Neural progenitor cell (in vitro differentiated cells): ENCODE measurements at regions not wholly inside any gene's neighbourhood (a gene's known extent, or its start where the extent isn't known, plus 50 kb on each side); places are given as distances from the start of the nearest gene placed in this dataset.

Experiments used
- DNase-seq: peaks from one replicate; pipeline ENCODE4 v3.0.0-alpha.2; 2016; ENCODE audit warnings: low spot score
- H2AFZ ChIP-seq: fragments of 200-600 bp; sonication (generic); replicated peaks from 2 replicates; pipeline ENCODE4 v1.6.1; 2016; ENCODE audit warnings: antibody characterized with exemption
- H3F3A ChIP-seq: fragments of 200-600 bp; sonication (generic); 2 replicates; pipeline ENCODE4 v1.6.1; 2016; ENCODE audit warnings: antibody characterized with exemption, low read depth
- H3K27ac ChIP-seq: fragments of 200-600 bp; sonication (generic); 2 replicates; pipeline ENCODE4 v1.5.1; 2016; ENCODE audit warnings: mild to moderate bottlenecking
- H3K27me3 ChIP-seq: fragments of 200-600 bp; sonication (generic); 2 replicates; pipeline ENCODE4 v1.6.1; 2016; ENCODE audit warnings: mild to moderate bottlenecking, moderate library complexity
- H3K36me3 ChIP-seq: fragments of 200-600 bp; sonication (generic); 2 replicates; pipeline ENCODE4 v1.5.1; 2016
- H3K4me1 ChIP-seq: fragments of 200-600 bp; sonication (generic); 2 replicates; pipeline ENCODE4 v1.6.1; 2016; ENCODE audit warnings: mixed run types
- H3K4me2 ChIP-seq: fragments of 200-600 bp; sonication (generic); 2 replicates; pipeline ENCODE4 v1.6.1; 2016
- H3K4me3 ChIP-seq: fragments of 200-600 bp; sonication (generic); 2 replicates; pipeline ENCODE4 v1.5.1; 2016
- H3K79me2 ChIP-seq: fragments of 200-600 bp; sonication (generic); 2 replicates; pipeline ENCODE4 v1.6.1; 2016; ENCODE audit warnings: low read depth
- H3K9ac ChIP-seq: fragments of 200-600 bp; sonication (generic); 2 replicates; pipeline ENCODE4 v1.6.1; 2016
- H3K9me3 ChIP-seq: fragments of 200-600 bp; sonication (generic); 2 replicates; pipeline ENCODE4 v1.5.1; 2016; ENCODE audit warnings: low read depth
- H4K20me1 ChIP-seq: fragments of 200-600 bp; sonication (generic); 2 replicates; pipeline ENCODE4 v1.6.1; 2016; ENCODE audit warnings: low read depth
- H3K27ac Mint-ChIP-seq: 3 replicates; pipeline ENCODE4 v1.8.0; 2021; ENCODE audit warnings: mixed read lengths
- H3K27me3 Mint-ChIP-seq: 2 replicates; pipeline ENCODE4 v1.8.0; 2022; ENCODE audit warnings: low read depth, mild to moderate bottlenecking, inconsistent platforms, moderate library complexity, mixed read lengths; ENCODE audit not compliant: insufficient read depth
- H3K36me3 Mint-ChIP-seq: 3 replicates; pipeline ENCODE4 v1.8.0; 2021; ENCODE audit warnings: mixed read lengths
- H3K4me1 Mint-ChIP-seq: 3 replicates; pipeline ENCODE4 v1.8.0; 2021; ENCODE audit warnings: mixed read lengths
- H3K4me3 Mint-ChIP-seq: 3 replicates; pipeline ENCODE4 v1.8.0; 2021; ENCODE audit warnings: mild to moderate bottlenecking, moderate library complexity, mixed read lengths
- H3K9me3 Mint-ChIP-seq: 3 replicates; pipeline ENCODE4 v1.8.0; 2020; ENCODE audit warnings: mixed read lengths
- EZH2 ChIP-seq: fragments of 200-600 bp; sonication (generic); IDR thresholded peaks from 2 replicates; pipeline ENCODE4 v1.6.1; 2017; ENCODE audit warnings: antibody characterized with exemption, mild to moderate bottlenecking, moderate library complexity
- EZH2phosphoT487 ChIP-seq: fragments of 200-600 bp; sonication (generic); IDR thresholded peaks from 2 replicates; pipeline ENCODE4 v1.6.1; 2017; ENCODE audit warnings: antibody characterized with exemption
- TF ChIP-seq, protein P1 (sequence below): fragments of 200-600 bp; sonication (generic); IDR thresholded peaks from 2 replicates; pipeline ENCODE4 v1.5.1; 2017; ENCODE audit warnings: antibody characterized with exemption, mild to moderate bottlenecking

DNA sequence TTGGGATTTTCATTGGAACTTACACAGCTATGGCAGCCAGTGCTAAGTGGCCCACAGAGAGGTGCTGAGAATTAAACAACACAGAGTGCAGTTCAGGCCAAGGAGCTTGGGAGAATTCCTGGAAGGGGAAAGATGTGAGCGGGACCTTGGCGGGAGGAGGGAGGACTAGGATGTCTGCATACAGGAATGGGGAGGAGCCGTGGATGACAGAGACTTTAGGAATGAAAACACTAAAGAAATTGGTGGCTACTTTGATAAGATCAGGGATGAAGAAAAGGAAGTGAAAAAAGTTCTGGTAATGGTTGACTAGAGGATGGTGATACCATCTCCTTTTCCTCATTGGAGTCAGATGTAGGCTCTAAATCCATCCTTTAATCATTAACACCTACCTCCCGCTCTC lies 234.2 kb upstream of the FZD8 start:
- Histone ChIP-seq H3K9ac (no peak overlapping the region), H3K27ac (no peak overlapping the region), H4K20me1 (no peaks in the 10 kb centered on the region), H3K27me3 (no peaks in the 10 kb centered on the region), H3K4me2 (no peak overlapping the region), H2AFZ (no peak overlapping the region), H3K36me3 (no peaks in the 10 kb centered on the region), H3F3A (peaks cover 21% of the 10 kb centered on the region), H3K79me2 (no peaks in the 10 kb centered on the region), H3K4me1 (peaks cover 26% of the 10 kb centered on the region), H3K9me3 (no peaks in the 10 kb centered on the region), H3K4me3 (no peak overlapping the region)
- peaks cover 37% of the 10 kb centered on the region for H3K4me1 Mint-ChIP-seq
- no peak overlapping the region for H3K27ac Mint-ChIP-seq
- H3K27me3 Mint-ChIP-seq: peaks cover 13% of the 10 kb centered on the region
- DNase-seq: no peak
- peak overlapping the region; percentile 22 for H3K4me3 Mint-ChIP-seq
- H3K36me3 Mint-ChIP-seq: no peaks in the 10 kb centered on the region
- TF ChIP-seq EZH2 (no peak), EZH2phosphoT487 (no peak)
- TF ChIP-seq, protein P1, sequence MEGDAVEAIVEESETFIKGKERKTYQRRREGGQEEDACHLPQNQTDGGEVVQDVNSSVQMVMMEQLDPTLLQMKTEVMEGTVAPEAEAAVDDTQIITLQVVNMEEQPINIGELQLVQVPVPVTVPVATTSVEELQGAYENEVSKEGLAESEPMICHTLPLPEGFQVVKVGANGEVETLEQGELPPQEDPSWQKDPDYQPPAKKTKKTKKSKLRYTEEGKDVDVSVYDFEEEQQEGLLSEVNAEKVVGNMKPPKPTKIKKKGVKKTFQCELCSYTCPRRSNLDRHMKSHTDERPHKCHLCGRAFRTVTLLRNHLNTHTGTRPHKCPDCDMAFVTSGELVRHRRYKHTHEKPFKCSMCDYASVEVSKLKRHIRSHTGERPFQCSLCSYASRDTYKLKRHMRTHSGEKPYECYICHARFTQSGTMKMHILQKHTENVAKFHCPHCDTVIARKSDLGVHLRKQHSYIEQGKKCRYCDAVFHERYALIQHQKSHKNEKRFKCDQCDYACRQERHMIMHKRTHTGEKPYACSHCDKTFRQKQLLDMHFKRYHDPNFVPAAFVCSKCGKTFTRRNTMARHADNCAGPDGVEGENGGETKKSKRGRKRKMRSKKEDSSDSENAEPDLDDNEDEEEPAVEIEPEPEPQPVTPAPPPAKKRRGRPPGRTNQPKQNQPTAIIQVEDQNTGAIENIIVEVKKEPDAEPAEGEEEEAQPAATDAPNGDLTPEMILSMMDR: no peak
- H3K9me3 Mint-ChIP-seq: peaks cover 3% of the 10 kb centered on the region

DNA sequence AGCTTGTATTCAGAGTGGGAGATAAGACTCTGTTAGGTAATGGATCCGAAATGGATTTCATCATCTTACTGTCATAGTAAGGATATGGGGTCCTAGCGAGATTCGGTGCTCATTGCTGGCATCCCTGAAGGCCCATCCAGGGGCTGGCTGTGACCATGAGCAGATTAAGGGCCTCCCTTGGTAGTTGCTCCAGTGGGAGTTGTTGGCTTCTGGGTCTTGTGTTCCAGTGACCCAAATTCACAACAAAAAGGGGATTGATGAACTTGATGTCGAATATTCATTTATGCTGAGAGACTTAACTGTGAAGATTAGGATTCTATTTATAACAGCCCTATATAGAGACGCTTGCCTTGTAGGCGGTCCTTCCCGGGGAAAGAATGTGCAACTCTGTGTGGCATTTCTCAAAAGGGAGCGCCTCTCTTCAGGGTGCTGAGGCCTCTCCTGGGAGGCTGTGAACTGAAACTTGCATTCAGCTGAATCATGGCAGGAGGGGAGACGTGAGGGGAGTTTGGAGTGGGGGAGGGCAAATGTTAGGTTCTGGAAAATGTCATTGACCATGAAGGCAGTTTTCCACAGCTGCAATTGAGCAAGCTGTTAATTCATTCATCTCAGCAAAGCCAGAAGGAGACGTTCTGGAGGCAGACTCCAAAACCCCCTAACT lies 233.1 kb upstream of the FZD8 start:
- TF ChIP-seq, protein P1: no peak
- TF ChIP-seq EZH2 (no peak), EZH2phosphoT487 (no peak)
- Histone ChIP-seq H3K4me3 (no peak overlapping the region), H3K27me3 (no peaks in the 10 kb centered on the region), H2AFZ (no peak overlapping the region), H3K36me3 (no peaks in the 10 kb centered on the region), H3K9ac (no peak overlapping the region), H3F3A (peaks cover 21% of the 10 kb centered on the region), H4K20me1 (no peaks in the 10 kb centered on the region), H3K9me3 (no peaks in the 10 kb centered on the region), H3K4me2 (peak overlapping the region; percentile 32), H3K79me2 (no peaks in the 10 kb centered on the region), H3K4me1 (peaks cover 30% of the 10 kb centered on the region), H3K27ac (no peak overlapping the region)
- Mint-ChIP-seq H3K9me3 (peaks cover 3% of the 10 kb centered on the region), H3K27ac (peak overlapping the region; percentile 92), H3K4me1 (peaks cover 39% of the 10 kb centered on the region), H3K4me3 (no peak overlapping the region), H3K36me3 (no peaks in the 10 kb centered on the region), H3K27me3 (peaks cover 13% of the 10 kb centered on the region)
- peak; percentile 20 for DNase-seq

DNA sequence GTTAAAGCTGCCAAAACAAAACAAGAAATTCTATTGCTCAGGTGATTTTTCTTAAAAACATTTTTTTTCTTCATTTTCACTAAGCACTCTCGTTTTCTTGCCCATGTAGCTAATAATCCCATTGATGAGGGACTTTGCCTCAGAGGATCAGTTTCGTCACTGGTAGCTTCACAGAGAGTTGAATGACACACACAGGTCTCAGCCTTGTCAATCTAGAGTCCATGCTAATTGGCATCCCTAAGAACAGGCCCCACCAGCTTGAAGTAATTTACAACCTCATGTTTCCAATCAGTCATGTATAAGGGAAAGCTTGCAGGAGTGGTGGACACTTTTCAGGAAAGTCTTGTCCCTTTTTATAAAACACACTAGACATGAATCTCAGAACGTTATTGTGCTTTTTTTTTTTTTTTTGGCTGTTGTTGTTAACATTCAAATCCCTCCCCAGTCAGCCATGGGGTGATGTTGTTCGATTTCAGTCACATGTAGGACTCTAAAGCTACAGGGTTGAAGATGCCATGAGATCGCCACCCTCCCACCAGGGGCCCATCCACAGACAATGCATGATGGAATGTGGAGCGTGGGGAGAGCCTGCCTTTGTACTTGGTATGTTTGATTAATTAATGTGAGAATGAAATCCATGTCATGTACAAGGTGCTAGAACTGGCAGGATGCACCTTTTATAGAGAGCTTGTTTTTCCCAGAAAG lies 232.4 kb upstream of the FZD8 start:
- Histone ChIP-seq H4K20me1 (no peaks in the 10 kb centered on the region), H3K4me2 (peak overlapping the region; percentile 32), H3K9me3 (no peaks in the 10 kb centered on the region), H3K27ac (no peak overlapping the region), H3K27me3 (no peaks in the 10 kb centered on the region), H3K9ac (no peak overlapping the region), H3F3A (peaks cover 21% of the 10 kb centered on the region), H2AFZ (no peak overlapping the region), H3K36me3 (no peaks in the 10 kb centered on the region), H3K79me2 (no peaks in the 10 kb centered on the region), H3K4me3 (no peak overlapping the region), H3K4me1 (peaks cover 30% of the 10 kb centered on the region)
- peak; percentile 25 for DNase-seq
- peaks cover 3% of the 10 kb centered on the region for H3K9me3 Mint-ChIP-seq
- H3K4me3 Mint-ChIP-seq: no peak overlapping the region
- peak overlapping the region; percentile 51 for H3K27ac Mint-ChIP-seq
- peaks cover 40% of the 10 kb centered on the region for H3K4me1 Mint-ChIP-seq
- no peaks in the 10 kb centered on the region for H3K36me3 Mint-ChIP-seq
- TF ChIP-seq EZH2 (no peak), EZH2phosphoT487 (no peak)
- TF ChIP-seq, protein P1: no peak
- peaks cover 13% of the 10 kb centered on the region for H3K27me3 Mint-ChIP-seq
